Fibroblast of pulmonary artery (primary cell): ENCODE measurements at regions not wholly inside any gene's neighbourhood (a gene's known extent, or its start where the extent isn't known, plus 50 kb on each side); places are given as distances from the start of the nearest gene placed in this dataset.

Experiments used
- DNase-seq: peaks from one replicate; pipeline ENCODE4 v3.0.0-alpha.2; 2010; ENCODE audit warnings: low read depth
- H3K4me3 ChIP-seq: replicated peaks from 2 replicates; pipeline ENCODE4 v1.5.1; 2011; ENCODE audit warnings: low read depth, mild to moderate bottlenecking, control low read depth, low read length, moderate library complexity
- TF ChIP-seq, protein P1 (sequence below): IDR thresholded peaks from 2 replicates; pipeline ENCODE4 v1.5.1; 2011; ENCODE audit warnings: mild to moderate bottlenecking, control low read depth, low read length, inconsistent platforms; ENCODE audit errors: missing control alignments

DNA sequence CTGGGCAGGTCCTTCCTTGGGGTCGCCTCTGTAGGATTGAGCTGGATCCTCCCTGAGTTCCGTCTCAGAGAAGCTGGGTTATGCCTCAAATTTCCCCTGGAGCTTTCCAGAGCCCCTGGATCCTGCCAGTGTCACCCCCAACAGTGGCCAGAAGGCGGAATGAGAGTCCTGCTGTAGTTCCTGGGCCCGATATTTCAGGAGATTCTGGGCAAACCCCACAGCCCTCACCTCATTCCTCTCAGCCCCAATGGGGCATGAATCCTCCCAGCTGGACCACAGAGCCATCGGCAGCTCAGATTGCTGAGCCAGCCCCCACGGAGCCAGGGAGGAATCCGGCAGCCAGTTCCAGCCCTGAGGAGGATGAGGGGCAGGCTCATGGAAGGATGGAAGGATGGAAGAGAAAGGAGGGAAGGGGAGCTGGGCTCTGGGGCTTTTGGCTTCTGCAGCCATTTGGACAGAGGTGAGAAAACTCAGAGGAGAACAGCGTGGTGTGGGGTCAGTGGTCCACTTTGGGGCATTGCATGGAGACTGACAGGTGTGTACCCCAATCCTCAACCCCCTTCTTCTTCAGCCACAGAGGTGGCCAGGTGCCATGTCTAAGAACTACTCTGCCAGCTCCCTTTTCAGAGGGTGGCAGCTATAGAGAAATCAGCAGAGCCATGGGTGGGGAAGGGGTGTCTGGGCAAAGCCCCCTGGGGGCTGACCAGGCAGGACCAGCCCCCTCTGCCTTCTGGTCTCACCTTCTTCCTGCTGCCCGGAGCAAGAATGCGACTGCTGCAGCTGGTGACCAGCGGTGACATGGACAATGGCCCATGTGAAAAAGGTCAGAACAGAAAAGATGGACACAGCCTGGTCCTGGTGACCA lies 867.6 kb downstream of the TBC1D22A start:
- no peak for DNase-seq
- H3K4me3 ChIP-seq: no peak overlapping the region
- TF ChIP-seq, protein P1, sequence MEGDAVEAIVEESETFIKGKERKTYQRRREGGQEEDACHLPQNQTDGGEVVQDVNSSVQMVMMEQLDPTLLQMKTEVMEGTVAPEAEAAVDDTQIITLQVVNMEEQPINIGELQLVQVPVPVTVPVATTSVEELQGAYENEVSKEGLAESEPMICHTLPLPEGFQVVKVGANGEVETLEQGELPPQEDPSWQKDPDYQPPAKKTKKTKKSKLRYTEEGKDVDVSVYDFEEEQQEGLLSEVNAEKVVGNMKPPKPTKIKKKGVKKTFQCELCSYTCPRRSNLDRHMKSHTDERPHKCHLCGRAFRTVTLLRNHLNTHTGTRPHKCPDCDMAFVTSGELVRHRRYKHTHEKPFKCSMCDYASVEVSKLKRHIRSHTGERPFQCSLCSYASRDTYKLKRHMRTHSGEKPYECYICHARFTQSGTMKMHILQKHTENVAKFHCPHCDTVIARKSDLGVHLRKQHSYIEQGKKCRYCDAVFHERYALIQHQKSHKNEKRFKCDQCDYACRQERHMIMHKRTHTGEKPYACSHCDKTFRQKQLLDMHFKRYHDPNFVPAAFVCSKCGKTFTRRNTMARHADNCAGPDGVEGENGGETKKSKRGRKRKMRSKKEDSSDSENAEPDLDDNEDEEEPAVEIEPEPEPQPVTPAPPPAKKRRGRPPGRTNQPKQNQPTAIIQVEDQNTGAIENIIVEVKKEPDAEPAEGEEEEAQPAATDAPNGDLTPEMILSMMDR: no peak

DNA sequence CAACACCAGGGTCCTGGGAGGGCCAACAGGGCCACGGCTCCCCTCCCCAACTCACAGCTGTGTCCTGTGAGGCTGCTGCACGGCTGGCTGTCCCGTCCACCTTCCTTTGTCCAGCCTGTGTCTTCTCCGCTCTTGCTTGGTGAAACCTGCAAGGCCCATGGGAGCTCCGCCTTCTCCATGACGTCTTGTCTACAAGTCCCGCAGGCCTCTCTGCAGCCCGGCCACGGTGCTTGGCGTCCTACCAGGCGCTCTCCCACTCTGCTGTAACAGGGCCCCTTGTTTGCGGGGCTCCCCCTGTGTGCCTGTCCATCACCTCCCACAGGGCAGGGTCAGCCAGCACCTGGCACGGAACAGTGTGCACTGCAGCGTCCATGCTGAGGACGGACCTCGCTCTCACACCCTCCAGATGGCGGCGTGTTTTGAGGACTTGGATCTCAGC lies 866.8 kb downstream of the TBC1D22A start:
- no peak for DNase-seq
- H3K4me3 ChIP-seq: no peak overlapping the region
- TF ChIP-seq, protein P1: no peak

DNA sequence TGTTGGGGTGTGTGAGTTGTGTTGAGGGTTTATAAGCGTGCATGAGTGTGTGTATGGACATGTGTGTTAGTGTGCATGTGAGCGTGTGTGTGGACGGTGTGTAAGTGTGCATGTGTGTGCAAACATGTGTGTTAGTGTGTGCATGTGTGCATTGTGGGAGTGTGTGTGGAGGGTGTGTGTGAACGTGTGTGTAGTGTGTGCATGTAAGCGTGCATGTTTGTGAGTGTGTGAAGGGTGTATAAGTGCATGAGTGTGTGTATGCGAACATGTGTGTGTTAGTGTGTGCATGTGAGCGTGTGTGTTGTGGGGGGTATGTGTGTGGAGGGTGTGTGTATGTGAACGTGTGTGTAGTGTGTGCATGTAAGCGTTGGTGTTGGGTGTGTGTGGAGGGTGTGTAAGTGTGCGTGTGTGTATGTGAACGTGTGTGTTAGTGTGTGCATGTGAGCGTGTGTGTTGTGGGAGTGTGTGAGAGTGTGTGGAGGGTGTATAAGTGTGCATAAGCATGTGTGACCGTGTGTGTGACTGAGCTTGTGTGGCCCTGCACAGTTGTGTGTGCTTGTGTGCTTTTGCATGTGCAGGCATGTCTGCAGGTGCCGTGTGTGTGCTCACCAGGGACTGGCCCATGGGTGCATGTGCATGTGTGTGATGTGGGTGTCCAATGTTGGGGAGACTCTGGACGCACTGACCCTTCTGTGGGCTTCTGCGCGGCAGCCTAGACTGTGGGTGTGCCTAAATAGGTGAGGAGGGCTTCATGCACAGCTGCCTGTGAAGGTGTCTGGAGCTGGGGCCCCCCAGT lies 866.2 kb downstream of the TBC1D22A start:
- no peak for DNase-seq
- TF ChIP-seq, protein P1: no peak
- H3K4me3 ChIP-seq: no peak overlapping the region

DNA sequence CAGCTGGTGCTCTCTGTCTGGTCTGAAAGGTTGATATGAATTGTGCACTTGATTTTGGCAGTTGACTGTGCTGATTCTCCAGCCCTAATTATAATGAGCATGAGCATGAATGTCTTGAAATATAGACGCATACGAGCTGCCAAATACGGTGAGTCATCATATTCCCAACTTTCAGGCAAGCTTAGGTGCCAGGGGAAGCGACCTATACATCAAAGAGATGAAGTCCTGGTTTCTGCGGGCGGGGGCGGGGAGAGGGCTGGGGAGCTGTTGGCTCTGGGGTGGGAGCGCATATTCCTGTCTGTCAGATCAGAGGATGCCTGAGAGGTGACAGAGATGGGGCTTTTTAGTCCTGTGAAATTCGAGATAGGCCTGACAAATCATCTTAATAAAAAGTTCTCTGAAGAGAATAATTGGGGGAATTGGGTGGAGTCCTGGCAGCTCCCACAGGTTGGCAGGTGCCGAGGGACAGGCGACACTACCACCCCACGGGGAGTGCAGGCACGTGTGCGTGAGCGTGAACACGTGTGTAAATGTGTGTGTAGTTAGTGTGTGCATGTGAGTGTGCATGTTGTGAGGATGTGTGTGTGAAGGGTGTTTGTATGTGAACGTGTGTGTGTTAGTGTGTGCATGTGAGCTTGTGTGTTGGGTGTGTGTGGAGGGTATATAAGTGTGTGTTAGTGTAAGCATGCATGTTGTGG lies 865.3 kb downstream of the TBC1D22A start:
- DNase-seq: no peak
- TF ChIP-seq, protein P1: no peak

DNA sequence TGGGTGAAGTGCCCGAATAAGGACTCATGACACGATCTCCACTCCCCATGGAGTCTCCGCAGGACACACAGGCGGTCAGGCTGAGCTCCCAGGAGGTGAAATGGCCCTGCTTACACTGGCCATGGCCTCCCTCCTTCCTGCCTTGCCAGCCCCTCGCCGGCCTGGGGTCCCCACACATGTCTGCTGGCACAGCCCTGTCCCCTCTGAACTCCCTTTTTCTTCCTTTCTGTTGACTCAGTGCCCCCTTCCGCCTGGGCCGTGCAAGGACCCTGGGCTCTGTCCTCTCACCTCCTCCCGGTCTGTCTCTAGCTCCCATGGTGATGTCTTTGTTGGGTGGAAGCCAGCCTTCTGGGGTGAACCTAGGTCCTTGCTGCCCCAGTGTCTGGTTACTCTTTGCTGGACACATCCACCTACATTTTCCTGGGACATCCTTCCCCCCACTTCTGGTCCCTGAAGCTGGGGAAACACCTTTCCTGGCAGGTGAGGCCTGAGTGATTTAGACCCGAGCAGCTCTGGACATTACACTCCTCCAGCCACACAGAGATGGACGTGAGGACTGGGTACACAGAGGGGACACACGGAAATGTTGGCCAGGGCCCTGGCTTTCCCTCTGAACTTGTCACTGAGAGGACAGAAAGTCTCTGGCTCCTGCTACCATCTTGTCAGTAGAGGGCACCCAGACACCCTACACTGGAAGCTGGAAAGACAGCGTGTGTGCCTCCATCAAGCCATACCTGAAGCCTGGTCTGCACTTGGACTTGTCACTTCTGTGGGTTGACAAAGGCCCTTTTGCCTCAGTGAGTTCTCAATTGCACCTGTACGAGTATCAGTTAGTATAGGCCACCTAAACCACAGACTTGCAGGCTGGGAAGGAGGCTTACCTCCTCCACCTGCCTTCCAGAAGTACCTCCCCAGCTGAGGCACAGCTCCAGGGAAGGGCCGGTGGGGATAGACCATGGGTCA lies 864.3 kb downstream of the TBC1D22A start:
- no peak for DNase-seq
- no peak overlapping the region for H3K4me3 ChIP-seq
- TF ChIP-seq, protein P1: no peak

More for the DNA sequence above, 865.3 kb downstream of the TBC1D22A start:
- no peak overlapping the region for H3K4me3 ChIP-seq
